GM20431 (cell line): ENCODE measurements at regions not wholly inside any gene's neighbourhood (a gene's known extent, or its start where the extent isn't known, plus 50 kb on each side); places are given as distances from the start of the nearest gene placed in this dataset.
"Not testable (repeated sequence)": the region's sequence is repeated elsewhere in the genome, so short reads cannot be mapped to it uniquely, and the experiment has no call there.

ENCODE experiments used
- in situ Hi-C: fragments of 300-500 bp; cut with MseI, MboI; formaldehyde crosslinking; loops from one replicate; pipeline ENCODE4 v1.15.0; 2020; ENCODE audit warnings: low sequenced_read_pairs; ENCODE audit not compliant: unreplicated experiment

GRCh38 chr6:85137865-85138264, 312.0 kb upstream of the NT5E start:
- in situ Hi-C loops = no loop called here

- in situ Hi-C loops = no loop called here
These were observed 313.6 kb upstream of the NT5E start for GRCh38 chr6:85136310-85136709.

- in situ Hi-C loops = no loop called here
These were observed 314.3 kb upstream of the NT5E start for GRCh38 chr6:85135376-85136094.

GRCh38 chr6:85134172-85134571, 315.7 kb upstream of the NT5E start:
- in situ Hi-C loops = no loop called here

GRCh38 chr6:85132091-85132490, 317.8 kb upstream of the NT5E start:
- in situ Hi-C loops = no loop called here

- in situ Hi-C loops = no loop called here
These were observed 319.1 kb upstream of the NT5E start for GRCh38 chr6:85130743-85131142.

GRCh38 chr6:85129881-85130280, 320.0 kb upstream of the NT5E start:
- in situ Hi-C loops = no loop called here

- in situ Hi-C loops = no loop called here
These were observed 321.1 kb upstream of the NT5E start for GRCh38 chr6:85128781-85129180.

GRCh38 chr6:85128256-85128655, 321.6 kb upstream of the NT5E start:
- in situ Hi-C loops = not testable (repeated sequence)

- in situ Hi-C loops = no loop called here
These were observed 322.1 kb upstream of the NT5E start for GRCh38 chr6:85127696-85128243.

GRCh38 chr6:85127168-85127498, 322.8 kb upstream of the NT5E start:
- in situ Hi-C loops = no loop called here

- in situ Hi-C loops = no loop called here
These were observed 323.3 kb upstream of the NT5E start for GRCh38 chr6:85126485-85127167.

- in situ Hi-C loops = no loop called here
These were observed 324.4 kb upstream of the NT5E start for GRCh38 chr6:85125526-85125925.

GRCh38 chr6:85124472-85125354, 325.2 kb upstream of the NT5E start:
- in situ Hi-C loops = no loop called here

- in situ Hi-C loops = no loop called here
These were observed 328.7 kb upstream of the NT5E start for GRCh38 chr6:85121158-85121557.

- in situ Hi-C loops = no loop called here
These were observed 331.1 kb upstream of the NT5E start for GRCh38 chr6:85118652-85119235.

GRCh38 chr6:85118233-85118632, 331.6 kb upstream of the NT5E start:
- in situ Hi-C loops = no loop called here

GRCh38 chr6:85116475-85116874, 333.4 kb upstream of the NT5E start:
- in situ Hi-C loops = no loop called here

- in situ Hi-C loops = no loop called here
These were observed 334.0 kb upstream of the NT5E start for GRCh38 chr6:85115876-85116275.

- in situ Hi-C loops = no loop called here
These were observed 334.5 kb upstream of the NT5E start for GRCh38 chr6:85115376-85115775.
